ENCODE measurements at regions not wholly inside any gene's neighbourhood (a gene's known extent, or its start where the extent isn't known, plus 50 kb on each side); places are given as distances from the start of the nearest gene placed in this dataset.

- no peak overlapping the region for H2AFZ ChIP-seq (ENCODE audit: low read depth, low read length)
- H3K36me3 ChIP-seq (ENCODE audit: control insufficient read depth in 2 of 2, extremely low read depth in 1 of 2, insufficient read depth in 2 of 2, low read length in 2 of 2) = no peaks in the 10 kb centered on the region
- H3K9ac ChIP-seq (replicated peaks; ENCODE audit: extremely low read depth, insufficient read depth, low read length) = no peak overlapping the region
- ChIA-PET POLR2A (no interaction called here), CTCF (interaction anchor here (1.2 kb wide), 1 partner anchor 32 kb away, joined by 3 read pairs; no protein-coding TSS in a partner anchor)
- no peak for FAIRE-seq
- no peaks in the 10 kb centered on the region for H3K9me3 ChIP-seq (replicated peaks; ENCODE audit: control insufficient read depth, insufficient read depth, low read length)
- H3K4me2 ChIP-seq (ENCODE audit: insufficient read depth, low read length) = no peak overlapping the region
- dilution Hi-C loops (cut with MboI; ENCODE audit: extremely low pct_ligation_motif_present, low sequenced_read_pairs) (no loop called here), intact Hi-C loops (cut with micrococcal nuclease) (no loop called here)
- H3K27ac ChIP-seq (ENCODE audit: insufficient read depth, low read depth, low read length) = no peak overlapping the region
- H3K4me1 ChIP-seq (ENCODE audit: control insufficient read depth, extremely low read depth, insufficient read depth, low read length) = no peaks in the 10 kb centered on the region
- no peak overlapping the region for H3K4me3 ChIP-seq (replicated peaks in 1 of 3; ENCODE audit: insufficient read depth in 1 of 3, low read depth in 1 of 3, low read length in 3 of 3)
- no peaks in the 10 kb centered on the region for H4K20me1 ChIP-seq (replicated peaks; ENCODE audit: control insufficient read depth, extremely low read depth, insufficient read depth, low read length)
- no peaks in the 10 kb centered on the region for H3K27me3 ChIP-seq (ENCODE audit: control insufficient read depth in 2 of 2, insufficient read depth in 2 of 2, low read length in 2 of 2)
- TF ChIP-seq GATA2 (IDR thresholded peaks at IDR 0.05; ENCODE audit: insufficient read depth, insufficient read length, low read depth, low read length) (no peak), EZH2 (IDR thresholded peaks at IDR 0.05; ENCODE audit: borderline replicate concordance, low read depth, low read length, severe bottlenecking) (no peak)
- H3K9me1 ChIP-seq (replicated peaks; ENCODE audit: control insufficient read depth, extremely low read depth, insufficient read depth, low read length) = no peaks in the 10 kb centered on the region
- DNase-seq (ENCODE audit: low read depth, low spot score) = no peak
- no peaks in the 10 kb centered on the region for H3K79me2 ChIP-seq (ENCODE audit: control insufficient read depth, insufficient read depth, low read length)
- no TSS peak for BruUV-seq (replicated peaks)
These were observed 246.9 kb upstream of the THRB start for GRCh38 chr3:24741506-24741905.

- H3K4me1 ChIP-seq (ENCODE audit: control insufficient read depth, extremely low read depth, insufficient read depth, low read length) = no peaks in the 10 kb centered on the region
- H3K9me1 ChIP-seq (replicated peaks; ENCODE audit: control insufficient read depth, extremely low read depth, insufficient read depth, low read length) = no peaks in the 10 kb centered on the region
- BruUV-seq (replicated peaks) = no TSS peak
- H3K9me3 ChIP-seq (replicated peaks; ENCODE audit: control insufficient read depth, insufficient read depth, low read length) = no peaks in the 10 kb centered on the region
- no peaks in the 10 kb centered on the region for H3K79me2 ChIP-seq (ENCODE audit: control insufficient read depth, insufficient read depth, low read length)
- H3K27ac ChIP-seq (ENCODE audit: insufficient read depth, low read depth, low read length) = no peak overlapping the region
- no peak overlapping the region for H3K4me2 ChIP-seq (ENCODE audit: insufficient read depth, low read length)
- no peak for TF ChIP-seq POLR2AphosphoS5 (IDR thresholded peaks at IDR 0.05; ENCODE audit: insufficient read depth, low read depth, low read length)
- no peak for TF ChIP-seq POLR2A (IDR thresholded peaks at IDR 0.05; ENCODE audit: low read depth, low read length)
- no peak for TF ChIP-seq MAX (IDR thresholded peaks at IDR 0.05; ENCODE audit: insufficient read depth, insufficient read length)
- TF ChIP-seq CTCF (IDR thresholded peaks at IDR 0.05; ENCODE audit: extremely low read depth in 1 of 2, insufficient read depth in 1 of 2, low read depth in 1 of 2, low read length in 2 of 2) = no peak
- no peak for TF ChIP-seq EZH2 (IDR thresholded peaks at IDR 0.05; ENCODE audit: borderline replicate concordance, low read depth, low read length, severe bottlenecking)
- TF ChIP-seq JUN (IDR thresholded peaks at IDR 0.05; ENCODE audit: borderline replicate concordance, insufficient read depth, insufficient read length, low read depth) = no peak
- no peak for TF ChIP-seq GATA2 (IDR thresholded peaks at IDR 0.05; ENCODE audit: insufficient read depth, insufficient read length, low read depth, low read length)
- no peak for TF ChIP-seq FOS (IDR thresholded peaks at IDR 0.05; ENCODE audit: borderline replicate concordance, insufficient read depth, low read length)
- TF ChIP-seq MYC (IDR thresholded peaks at IDR 0.05; ENCODE audit: low read depth, low read length) = no peak
- dilution Hi-C loops (cut with MboI; ENCODE audit: extremely low pct_ligation_motif_present, low sequenced_read_pairs) = no loop called here
- POLR2A ChIA-PET = no interaction called here
- no peak overlapping the region for H3K9ac ChIP-seq (replicated peaks; ENCODE audit: extremely low read depth, insufficient read depth, low read length)
- H3K36me3 ChIP-seq (ENCODE audit: control insufficient read depth in 2 of 2, extremely low read depth in 1 of 2, insufficient read depth in 2 of 2, low read length in 2 of 2) = no peaks in the 10 kb centered on the region
- FAIRE-seq (no peak), DNase-seq (ENCODE audit: low read depth, low spot score) (no peak)
- no peaks in the 10 kb centered on the region for H3K27me3 ChIP-seq (ENCODE audit: control insufficient read depth in 2 of 2, insufficient read depth in 2 of 2, low read length in 2 of 2)
- no peak overlapping the region for H2AFZ ChIP-seq (ENCODE audit: low read depth, low read length)
- CTCF ChIA-PET = no interaction called here
- intact Hi-C loops (cut with micrococcal nuclease) = no loop called here
- no peaks in the 10 kb centered on the region for H4K20me1 ChIP-seq (replicated peaks; ENCODE audit: control insufficient read depth, extremely low read depth, insufficient read depth, low read length)
- H3K4me3 ChIP-seq (replicated peaks in 1 of 3; ENCODE audit: insufficient read depth in 1 of 3, low read depth in 1 of 3, low read length in 3 of 3) = no peak overlapping the region
These were observed 253.9 kb upstream of the THRB start for GRCh38 chr3:24748520-24748919.

Data from endothelial cell of umbilical vein (primary cell).